ENCODE measurements at regions not wholly inside any gene's neighbourhood (a gene's known extent, or its start where the extent isn't known, plus 50 kb on each side); places are given as distances from the start of the nearest gene placed in this dataset.

GRCh38 chr6:4185419-4185818, 50.0 kb upstream of the ECI2 start:
- ATAC-seq, result no peak
- no peak for TF ChIP-seq ESRRG (CRISPR knock-in tag; IDR thresholded peaks at IDR 0.05)
- no peak for TF ChIP-seq OSR1 (CRISPR knock-in tag; IDR thresholded peaks at IDR 0.05)
- no peak for TF ChIP-seq SNAI2 (CRISPR knock-in tag; IDR thresholded peaks at IDR 0.05)
- TF ChIP-seq ISL1 (CRISPR knock-in tag; IDR thresholded peaks at IDR 0.05), result no peak
- no peak for TF ChIP-seq CSDC2 (CRISPR knock-in tag; IDR thresholded peaks at IDR 0.05)
- no peak for TF ChIP-seq ARNTL (CRISPR knock-in tag; IDR thresholded peaks at IDR 0.05; ENCODE audit: borderline replicate concordance, low read depth)
- no peak for TF ChIP-seq PATZ1 (CRISPR knock-in tag; IDR thresholded peaks at IDR 0.05; ENCODE audit: borderline replicate concordance)
- no peak for TF ChIP-seq PPARA (CRISPR knock-in tag; IDR thresholded peaks at IDR 0.05; ENCODE audit: borderline replicate concordance)
- no peak for TF ChIP-seq RARB (CRISPR knock-in tag; IDR thresholded peaks at IDR 0.05)
- no peak for TF ChIP-seq ZNF8 (CRISPR knock-in tag; IDR thresholded peaks at IDR 0.05)
- no peak for TF ChIP-seq CSRNP3 (CRISPR knock-in tag; IDR thresholded peaks at IDR 0.05)
- TF ChIP-seq ZNF565 (CRISPR knock-in tag; conservative IDR thresholded peaks at IDR 0.05; ENCODE audit: low read depth), result no peak
- TF ChIP-seq ZFP30 (CRISPR knock-in tag; IDR thresholded peaks at IDR 0.05), result no peak
- no peak for TF ChIP-seq BACH2 (CRISPR knock-in tag; IDR thresholded peaks at IDR 0.05; ENCODE audit: borderline replicate concordance)
- TF ChIP-seq ZC3H10 (CRISPR knock-in tag; IDR thresholded peaks at IDR 0.05), result no peak
- TF ChIP-seq TCF4 (CRISPR knock-in tag; IDR thresholded peaks at IDR 0.05; ENCODE audit: borderline replicate concordance), result no peak
- no peak for TF ChIP-seq TOX (CRISPR knock-in tag; IDR thresholded peaks at IDR 0.05; ENCODE audit: borderline replicate concordance)

Data from SK-N-SH treated with all-trans-retinoic acid at 6 μM for 48 hours (cell line).